Activated CD4-positive, alpha-beta T cell treated with anti-CD3 and anti-CD28 coated beads for 48 hours (primary cell): ENCODE measurements at regions not wholly inside any gene's neighbourhood (a gene's known extent, or its start where the extent isn't known, plus 50 kb on each side); places are given as distances from the start of the nearest gene placed in this dataset.
"Not testable (repeated sequence)": the region's sequence is repeated elsewhere in the genome, so short reads cannot be mapped to it uniquely, and the experiment has no call there.

Experiments used
- DNase-seq: peaks from one replicate; pipeline ENCODE4 v3.0.0-alpha.2; 2020

DNA sequence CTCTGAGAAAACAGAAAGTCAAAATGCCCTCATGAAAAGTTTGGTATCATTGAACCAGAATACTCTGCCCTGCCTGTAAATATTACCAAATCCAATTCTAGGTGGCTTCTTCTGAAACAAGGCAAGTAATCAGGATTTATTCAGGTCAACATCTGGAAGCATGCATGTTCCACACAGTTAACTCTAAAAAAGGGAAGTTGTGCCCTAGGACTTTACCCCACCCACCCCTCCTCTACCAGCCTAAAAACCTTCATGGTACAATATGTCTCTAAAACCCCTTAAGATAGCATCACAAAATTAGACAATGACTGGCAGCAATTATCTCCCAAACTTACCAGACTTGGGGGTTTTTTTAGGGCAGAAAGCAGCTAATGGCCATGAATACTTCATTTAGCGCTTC is 414.8 kb upstream of the SLC30A5 start:
- DNase-seq: no peak

DNA sequence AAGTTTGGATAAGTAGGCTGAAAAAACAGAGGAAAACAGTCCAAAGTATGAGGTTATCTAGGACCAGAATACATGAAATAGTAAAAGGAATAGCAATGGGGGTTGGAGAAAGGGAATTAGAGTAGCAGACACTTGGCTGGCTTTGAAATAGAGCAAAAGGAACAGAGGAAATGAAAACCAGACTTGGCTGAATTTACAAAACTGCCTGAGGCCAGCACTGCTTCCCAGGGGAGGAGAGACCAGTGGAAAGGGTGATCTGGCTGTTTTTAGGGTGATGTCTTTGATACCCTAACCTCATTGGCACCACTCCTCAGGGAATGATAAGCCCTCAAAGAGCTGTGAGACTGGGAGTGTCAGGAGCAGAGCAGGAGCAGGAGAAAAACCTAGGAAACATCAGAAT is 413.4 kb upstream of the SLC30A5 start:
- DNase-seq: no peak

DNA sequence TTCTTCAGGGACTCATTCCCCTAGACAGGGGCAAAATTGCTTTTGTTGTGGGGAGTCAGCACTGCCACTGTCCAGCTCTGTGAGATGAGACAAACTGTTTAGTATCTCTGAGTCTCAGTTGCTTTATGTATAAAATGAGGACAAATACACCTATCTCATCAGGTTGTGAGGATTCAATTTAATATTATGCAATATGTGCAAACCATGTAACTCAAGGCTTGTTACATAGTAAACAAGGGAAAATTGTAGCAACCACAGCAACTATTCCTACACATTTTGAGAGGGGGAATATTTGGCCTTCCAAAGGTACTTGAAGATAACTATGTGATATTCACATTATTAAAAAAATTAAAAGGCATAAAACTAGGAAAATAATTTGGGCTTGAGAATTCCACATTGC is 411.9 kb upstream of the SLC30A5 start:
- DNase-seq: no peak

DNA sequence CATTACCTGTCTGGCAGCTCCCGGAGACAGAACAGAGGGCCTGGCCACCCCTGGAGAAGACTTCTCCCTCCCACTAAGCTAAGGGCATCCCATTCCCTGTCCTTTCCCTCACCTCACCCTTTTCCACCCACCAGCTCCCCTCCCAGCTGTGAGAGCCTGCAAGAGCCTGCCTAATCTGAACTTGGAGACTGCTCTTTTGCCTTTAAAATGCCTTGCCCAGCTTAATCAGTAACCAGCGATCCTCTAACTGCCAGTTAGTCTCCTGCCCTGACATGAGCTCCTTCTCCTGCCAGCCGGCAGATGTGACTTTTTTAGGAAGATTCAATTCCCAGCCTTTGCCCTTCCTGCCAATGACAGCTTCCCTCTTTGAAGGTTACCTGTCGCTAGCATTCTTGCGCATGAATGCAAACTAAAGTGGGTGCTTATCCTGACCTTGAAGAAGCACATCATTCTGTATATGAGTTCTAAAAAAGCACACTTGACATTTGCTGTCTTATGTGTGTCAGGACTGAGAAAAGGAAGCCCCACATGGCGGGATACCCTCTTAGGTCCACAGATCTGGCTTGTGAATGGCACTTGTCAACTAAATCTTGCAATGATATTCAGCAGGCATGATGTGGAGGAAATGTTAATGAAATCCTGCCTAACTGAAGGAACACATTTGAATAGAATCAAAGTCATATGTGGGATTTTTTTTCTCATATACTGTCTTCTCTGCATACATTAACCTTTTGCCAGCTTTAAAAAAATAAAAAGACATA is 411.2 kb upstream of the SLC30A5 start:
- no peak for DNase-seq

DNA sequence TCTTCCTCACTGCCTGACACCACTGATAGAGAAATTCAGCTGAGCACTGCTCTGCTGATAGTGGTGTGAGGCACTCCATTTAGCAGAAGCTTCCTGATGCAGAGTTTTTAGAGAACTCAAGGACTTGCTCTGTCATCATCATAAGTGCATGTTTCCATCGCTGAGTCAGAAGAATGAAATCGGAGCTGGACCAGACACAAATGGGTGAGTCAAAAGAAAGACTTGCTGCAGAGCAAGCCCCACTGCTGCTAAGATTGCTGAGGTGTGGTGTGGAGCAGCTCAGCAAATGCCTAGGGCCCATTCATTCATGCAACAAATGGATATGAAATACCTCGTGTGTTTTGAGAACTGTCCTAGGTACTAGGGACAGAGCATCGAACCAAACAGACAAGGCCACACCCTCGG is 410.2 kb upstream of the SLC30A5 start:
- no peak for DNase-seq

DNA sequence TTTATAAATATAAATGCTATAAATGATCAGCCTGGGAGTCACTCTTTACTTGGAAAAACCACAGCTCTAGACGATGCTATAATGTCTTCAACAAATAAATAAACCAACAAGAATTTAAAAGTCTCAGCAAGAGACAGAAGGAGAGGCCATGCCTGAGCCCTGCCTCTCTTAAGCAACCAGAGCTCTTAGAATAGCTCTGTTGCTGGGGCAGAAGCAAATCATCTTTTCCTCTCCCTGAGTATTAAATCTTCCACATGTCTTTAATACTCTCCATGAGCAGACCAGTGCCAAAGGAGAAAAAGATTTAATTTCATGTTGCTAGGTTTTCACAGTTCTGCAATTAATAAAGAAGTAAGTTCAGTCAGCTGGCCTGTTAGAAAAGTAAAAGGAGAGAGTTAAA is 408.0 kb upstream of the SLC30A5 start:
- no peak for DNase-seq

DNA sequence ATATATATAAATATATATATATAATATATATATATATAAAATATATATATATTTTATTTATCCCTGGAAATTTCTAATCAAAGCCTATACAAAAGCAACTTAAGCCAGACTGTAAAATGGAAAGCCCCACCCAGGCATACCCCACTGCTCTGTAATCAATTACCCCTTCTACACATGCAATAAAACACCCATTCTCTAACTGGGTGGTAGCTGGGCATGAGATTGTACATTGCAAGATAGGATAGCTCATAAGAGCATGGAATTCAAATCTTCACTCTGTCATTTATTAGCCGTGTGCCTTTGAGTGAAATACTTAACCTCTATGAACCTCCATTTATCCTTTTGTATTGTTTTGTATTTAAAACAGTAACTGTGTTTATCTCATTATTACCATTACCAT is 405.3 kb upstream of the SLC30A5 start:
- DNase-seq: no peak

DNA sequence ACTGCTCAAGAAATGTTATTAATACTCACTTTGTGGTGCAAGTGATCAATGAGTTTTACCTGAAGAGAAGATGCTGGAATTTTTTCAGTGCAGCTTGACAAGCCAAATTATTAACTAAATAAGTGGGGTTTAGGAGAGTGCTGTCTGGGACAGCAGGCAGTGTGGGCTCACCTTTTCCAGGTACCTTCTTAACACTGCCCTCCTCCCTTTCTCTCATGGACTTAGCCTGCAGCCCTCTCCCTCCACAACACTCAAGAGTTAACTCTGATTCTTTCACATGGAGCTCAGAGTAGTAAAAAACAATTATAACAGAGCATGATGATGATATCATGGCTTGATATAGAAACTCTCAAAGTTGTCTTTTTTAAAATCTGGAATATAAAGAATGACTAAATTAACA is 404.8 kb upstream of the SLC30A5 start:
- no peak for DNase-seq

DNA sequence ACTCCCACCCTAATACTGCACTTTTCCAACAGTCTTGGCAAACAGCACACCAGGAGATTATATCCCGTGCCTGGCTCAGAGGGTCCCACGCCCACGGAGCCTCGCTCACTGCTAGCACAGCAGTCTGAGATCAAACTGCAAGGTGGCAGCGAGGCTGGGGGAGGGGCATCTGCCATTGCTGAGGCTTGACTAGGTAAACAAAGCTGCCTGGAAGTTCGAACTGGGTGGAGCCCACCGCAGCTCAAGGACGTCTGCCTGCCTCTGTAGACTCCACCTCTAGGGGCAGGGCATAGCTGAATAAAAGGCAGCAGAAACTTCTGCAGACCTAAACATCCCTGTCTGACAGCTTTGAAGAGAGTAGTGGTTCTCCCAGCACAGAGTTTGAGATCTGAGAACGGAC is 401.9 kb upstream of the SLC30A5 start:
- not testable (repeated sequence) for DNase-seq

DNA sequence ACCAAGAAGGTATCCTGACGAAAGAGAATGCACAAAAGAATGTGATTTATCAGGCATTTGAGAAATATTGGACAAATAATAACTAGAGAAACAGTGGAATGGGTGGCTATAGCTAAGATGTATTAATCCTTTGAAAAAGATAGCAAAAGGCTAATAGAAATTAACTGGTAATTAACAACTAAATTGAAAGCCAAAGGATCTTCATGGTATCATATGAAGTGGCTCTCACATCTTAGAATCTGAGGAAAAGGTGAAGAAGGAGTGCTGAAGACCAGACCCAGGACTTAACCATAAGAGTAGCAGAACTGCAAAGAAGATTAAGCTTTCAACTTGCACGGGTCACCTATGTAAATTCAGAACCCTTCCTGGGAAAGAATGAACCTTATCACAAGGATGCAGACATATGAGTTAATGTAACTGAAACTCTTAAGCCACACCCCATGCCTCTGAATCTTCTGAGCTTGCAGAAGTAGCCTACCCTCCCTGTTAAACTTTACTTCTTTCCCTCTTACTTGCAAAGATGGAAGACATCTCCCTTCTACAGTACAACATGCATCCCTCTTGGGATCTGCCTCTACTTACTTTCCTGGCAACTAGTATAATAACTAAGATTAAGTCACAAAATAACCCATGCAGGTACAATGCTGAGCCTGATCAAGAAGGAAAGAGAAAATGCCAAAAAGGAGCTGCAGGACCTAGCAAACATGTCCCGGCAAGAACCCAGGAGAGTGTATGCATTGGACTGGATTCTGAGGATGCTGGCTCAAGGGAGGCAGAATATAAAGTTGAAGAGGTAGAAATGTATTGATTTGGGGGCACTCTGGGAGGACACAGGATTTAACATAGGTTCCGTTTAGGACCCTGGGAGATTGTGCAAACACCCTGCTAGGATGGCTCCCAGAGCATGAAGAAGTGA is 395.5 kb upstream of the SLC30A5 start:
- no peak for DNase-seq

DNA sequence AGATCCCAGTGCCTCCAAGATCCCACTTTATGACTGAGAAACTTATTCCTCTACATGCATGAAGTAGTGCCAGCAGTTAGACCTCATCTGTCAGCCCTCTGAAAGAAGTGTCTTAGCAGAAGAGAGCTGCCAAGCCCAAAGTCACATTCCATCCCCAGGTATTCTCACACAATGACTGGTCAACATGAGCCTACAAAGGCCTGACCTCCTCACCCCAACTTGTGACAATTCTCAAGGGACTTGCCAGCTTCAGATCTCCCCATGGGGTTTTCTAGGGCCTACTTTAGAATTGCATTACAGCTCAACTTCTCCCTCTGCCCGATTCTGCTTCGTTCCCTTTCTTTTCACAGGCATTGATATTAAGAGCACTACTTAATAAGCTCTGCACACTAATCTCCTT is 393.8 kb upstream of the SLC30A5 start:
- no peak for DNase-seq

DNA sequence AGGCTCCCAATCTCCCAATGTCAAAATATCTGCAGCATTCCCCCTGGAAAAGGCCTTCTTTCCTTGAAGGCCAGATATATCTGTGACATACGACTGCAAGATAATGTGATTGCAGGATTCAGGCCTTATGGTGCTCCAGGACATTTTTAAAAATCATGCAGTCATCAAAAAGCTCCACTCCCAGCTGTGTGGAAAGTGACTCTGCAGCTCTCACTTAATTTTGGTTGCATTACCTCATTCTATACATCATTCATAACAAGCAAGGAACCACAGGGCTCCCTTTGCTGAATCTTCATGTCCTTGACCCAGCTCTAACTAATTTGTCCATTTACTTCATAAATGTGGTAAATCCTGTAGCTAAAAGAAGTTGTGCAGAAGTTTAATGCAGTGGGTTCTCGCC is 386.2 kb upstream of the SLC30A5 start:
- no peak for DNase-seq

DNA sequence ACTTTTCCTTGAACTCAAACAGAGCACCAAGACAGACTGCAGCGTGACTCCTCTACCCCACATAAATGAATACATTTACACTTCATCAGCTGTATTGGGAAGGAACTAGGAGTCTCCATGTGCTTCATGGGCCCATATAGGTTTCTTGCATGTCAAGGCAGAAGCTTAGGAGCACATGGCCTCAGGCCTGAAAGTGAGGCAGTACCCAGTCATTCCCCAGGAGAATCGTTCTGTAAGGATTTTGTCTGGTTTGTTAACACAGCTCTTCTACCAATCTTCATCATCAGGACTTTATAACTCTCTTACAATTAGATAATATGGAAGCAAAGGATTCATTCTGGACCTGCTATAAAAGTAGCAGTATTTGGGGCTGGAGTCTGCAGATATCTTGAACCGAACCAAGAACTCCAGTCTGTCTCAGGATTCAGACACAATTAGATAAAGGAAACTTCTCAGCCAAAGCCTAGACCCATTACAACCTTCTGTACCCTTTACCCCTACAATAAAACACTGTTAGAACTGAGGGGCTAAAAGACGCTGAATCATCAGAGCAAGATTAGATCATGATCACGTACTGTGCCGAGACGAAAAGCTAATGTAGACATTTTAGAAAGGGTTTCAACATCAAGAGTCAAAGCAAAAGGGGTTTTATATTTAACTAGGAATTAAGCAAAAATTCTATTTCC is 385.5 kb upstream of the SLC30A5 start:
- DNase-seq: no peak

DNA sequence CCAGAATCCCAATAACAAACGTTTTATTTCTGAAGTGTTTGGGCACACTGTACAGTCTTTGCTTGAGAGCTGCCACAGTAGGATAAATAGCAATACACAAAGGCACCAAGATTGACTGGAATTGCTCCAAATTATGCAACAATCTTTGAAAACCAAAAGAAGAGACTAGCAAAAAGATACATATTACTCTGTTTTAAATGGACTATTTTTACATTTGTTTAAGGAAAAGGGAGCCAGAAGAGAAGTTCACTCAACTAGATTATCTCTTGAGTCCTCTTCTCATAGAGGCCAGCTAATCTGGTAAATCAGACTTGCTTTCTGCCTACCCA is 385.0 kb upstream of the SLC30A5 start:
- no peak for DNase-seq

DNA sequence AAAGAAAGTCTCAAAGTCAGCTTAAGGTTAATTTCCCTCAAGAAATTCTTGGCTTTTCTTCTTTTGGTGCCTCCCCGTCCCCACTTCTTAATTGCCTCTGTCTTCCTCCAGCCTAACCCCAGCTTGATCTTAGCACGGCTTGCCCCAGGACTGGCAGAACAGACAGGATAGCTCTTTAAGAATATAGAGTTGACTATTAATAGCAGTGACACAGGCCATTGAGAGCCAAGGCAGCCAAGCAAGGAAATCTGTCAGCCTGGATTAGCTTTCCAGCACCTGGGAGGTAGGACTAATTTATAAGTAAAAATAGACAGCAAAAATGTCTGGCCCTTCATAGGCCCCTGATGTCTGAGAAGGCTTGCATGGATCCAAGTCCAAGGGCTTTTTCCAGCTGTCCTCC is 384.6 kb upstream of the SLC30A5 start:
- DNase-seq: no peak

DNA sequence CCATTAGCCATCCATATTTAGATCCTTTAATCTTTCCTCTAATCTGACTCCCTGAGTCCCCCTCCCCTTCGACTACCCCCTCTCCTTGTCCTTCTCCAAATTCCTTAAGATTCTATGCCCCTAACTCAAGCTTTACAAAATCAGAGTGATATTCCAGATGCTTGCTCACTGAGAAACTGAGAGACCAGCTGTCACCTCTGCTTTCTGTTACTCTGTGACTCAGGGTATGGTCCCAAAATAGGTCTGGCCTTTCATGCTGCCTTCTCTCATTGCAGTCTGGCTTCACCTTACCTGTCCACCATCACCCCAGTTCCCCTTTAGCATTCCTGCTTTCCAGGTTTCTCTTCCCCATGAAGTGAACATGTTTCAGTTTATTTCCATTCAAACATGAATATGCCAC is 383.3 kb upstream of the SLC30A5 start:
- DNase-seq: no peak

DNA sequence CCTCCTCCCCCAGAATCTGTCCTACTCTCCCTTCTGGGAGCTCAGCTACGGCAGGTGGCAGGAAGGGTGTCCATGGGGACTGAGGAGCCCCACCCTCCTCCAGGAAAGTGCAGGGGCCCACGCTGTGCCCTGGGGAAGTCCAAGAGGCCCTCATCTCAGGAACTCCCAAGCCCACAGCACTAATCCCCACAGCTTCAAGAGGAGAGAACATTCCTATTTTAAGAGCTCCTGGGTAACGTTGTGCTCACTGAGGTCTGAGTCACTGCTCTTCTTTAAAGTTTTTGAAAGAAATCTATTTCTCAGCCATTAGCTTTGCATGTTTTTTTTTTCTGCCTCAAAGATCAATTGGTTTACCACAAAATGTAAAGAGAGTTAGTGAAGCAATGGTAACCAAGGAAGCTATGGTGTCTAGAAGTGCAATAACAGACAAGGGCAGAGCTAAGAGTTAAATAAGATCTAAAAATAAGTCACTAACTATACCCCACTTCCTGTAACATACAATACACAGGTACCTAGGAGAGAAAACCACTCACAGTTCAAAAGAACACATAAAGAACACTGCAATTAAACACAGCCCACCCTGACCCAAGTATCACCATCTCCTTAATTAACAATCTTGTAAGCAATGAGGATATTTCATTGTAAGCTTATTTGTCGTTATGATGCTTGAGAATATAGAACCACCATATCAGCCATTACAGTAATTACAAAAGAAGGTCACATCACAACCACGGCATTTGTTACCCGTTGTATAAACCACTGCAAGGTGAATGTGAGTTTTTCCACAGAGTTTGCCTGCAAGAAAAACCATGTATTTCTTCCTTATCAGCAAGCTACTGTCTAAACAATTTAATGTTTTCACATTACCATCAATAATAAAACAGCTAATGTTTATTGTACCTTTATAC is 382.3 kb upstream of the SLC30A5 start:
- DNase-seq: no peak

DNA sequence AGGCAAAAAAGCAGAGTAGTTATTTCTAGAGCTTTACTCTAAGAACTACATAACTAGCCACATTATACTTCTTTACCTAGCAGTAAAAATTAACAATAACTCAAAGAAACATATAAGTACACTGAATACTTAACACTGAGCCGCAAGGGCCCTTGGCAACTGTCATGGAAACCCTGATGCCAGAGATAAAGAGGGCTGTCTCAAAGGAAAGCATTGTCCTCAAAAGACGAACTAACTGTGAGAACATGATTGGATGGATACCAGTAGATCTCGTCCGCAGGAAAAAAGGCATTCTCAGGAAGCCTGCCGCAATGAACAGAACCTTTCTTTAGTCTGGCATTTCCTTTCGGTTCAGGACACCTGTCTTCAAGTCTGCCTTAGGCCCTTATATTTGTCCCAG is 379.0 kb upstream of the SLC30A5 start:
- no peak for DNase-seq

DNA sequence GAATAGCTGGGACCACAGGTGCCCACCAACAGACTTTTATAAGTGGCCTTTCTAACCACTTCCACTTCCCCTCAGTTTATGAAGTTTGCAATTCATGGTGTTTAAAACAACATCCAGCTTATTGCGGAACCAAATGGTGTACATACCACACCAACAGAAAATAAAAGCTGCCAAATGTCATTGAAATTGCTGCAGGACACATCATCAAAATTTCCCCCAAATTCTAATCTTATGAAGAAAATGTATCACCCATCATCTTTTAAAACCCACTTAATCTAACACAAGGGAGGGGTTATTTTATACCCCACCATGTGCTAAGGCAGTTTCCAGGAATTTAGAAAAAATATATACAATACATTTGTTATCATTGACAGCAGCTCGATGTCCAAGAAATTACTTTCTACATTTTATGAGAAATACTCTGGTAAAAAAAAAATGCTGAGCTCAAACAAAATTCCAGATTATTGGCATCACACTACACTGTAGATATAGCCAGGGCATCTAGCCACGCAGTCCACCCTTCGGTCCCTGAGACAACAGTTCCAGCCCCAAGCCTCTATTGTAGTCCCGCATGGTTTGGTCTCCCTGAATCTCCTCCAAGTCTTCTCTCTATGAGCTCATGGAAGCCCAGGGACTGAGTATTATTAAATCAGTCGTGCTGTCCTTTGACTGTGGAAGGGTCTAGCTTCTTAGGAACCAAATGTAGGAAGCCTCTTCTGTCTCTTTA is 372.8 kb upstream of the SLC30A5 start:
- DNase-seq: no peak

DNA sequence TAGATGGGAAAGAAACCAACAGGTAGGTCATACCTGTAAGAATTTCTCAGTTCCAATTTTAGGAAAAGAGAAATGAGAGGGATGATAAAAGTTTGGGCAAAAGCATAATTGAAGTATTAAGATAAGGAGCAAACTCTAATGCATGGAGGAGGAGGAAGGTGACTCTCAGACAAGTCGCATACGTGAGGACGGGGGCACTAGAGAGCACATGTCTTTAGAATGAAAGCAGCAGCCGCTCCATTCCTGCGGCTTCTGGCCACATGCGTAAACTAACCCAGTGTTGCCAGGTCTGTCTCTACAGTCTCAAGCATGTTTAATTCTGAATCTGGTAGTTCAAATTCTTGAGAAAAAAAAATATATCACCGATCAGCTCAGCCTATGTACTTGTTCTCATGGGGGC is 371.5 kb upstream of the SLC30A5 start:
- DNase-seq: no peak

DNA sequence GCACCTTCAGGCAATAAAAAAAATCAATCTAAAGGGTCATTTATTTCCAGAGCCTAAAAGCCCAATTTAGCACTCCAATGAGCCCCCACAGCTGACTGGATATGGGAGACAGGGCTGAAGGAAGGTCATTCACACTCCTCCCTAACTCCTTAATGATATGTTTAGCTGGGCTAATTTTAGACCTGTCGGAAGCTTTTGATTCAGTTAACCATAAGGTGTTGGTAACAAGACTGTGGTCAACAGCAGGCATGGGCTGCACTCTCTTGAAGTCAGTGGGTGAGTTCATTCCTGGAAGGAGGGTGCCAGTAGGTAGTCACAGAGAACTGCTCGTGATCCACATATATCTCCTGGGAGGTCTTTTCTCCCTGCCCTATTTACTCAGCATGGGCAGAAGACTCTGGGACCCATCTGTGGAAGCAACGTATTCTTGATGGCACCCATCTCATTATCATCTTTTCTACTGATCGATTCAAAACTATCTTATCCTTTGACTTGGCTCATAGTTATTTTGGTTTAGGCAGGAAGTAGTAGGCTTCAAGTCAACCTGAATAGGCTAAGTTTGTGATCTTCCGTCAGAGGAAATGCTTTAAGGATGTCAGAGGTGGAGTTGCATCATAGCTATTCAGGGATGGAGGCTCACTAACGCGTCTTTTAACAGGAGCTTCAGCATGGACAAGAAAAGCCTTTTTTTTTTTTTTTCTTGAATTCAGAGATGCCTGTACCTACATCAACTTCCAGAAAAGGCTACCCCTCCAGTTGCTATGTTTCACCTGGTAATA is 367.7 kb upstream of the SLC30A5 start:
- DNase-seq: no peak
